ENCODE measurements at regions not wholly inside any gene's neighbourhood (a gene's known extent, or its start where the extent isn't known, plus 50 kb on each side); places are given as distances from the start of the nearest gene placed in this dataset.

DNA sequence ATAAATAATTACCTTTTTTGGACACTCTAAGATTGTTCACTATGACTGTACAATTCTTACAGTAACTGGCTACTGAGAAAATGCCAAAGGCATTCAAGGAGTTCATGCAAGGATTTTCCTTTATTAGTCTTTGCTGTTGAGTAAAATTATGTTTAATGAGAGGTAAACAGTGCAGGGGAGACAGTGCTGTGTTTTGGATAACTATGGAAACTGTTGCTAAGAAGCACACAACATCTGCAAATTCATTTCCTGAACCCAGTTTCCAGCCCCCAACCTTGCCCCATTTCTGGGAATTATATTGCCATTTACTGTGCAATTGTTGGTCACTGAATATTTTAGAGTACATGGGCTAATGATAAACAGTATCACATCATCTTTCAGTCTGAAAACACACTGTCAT, 1005.8 kb downstream of the TRHDE start:
- ATAC-seq (no peak), DNase-seq (no peak)
- intact Hi-C loops (cut with micrococcal nuclease): no loop called here

DNA sequence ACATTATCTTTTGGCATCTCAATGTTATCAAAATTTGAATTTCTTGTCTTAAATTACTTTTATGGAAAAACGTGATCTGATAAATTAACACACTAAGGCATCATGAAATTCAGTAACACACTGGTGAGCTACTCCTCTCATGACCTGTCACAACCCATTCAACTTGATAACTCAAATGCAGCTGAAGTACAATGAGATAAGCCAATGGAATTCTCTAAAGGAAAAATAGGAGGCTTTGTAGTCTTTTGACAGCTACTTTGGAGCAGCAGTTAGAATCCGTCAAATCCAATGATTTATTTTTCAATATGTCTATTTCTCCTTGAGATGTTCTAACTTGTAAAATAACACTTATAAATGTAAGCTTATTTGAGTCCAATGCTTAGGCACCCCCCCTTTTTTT, 1029.4 kb downstream of the TRHDE start:
- ATAC-seq (no peak), DNase-seq (no peak)
- intact Hi-C loops (cut with micrococcal nuclease): no loop called here

GRCh38 chr12:73307260-73307659, 1035.1 kb downstream of the TRHDE start:
- no peak for DNase-seq
- no peak for ATAC-seq
- intact Hi-C loops (cut with micrococcal nuclease): no loop called here

DNA sequence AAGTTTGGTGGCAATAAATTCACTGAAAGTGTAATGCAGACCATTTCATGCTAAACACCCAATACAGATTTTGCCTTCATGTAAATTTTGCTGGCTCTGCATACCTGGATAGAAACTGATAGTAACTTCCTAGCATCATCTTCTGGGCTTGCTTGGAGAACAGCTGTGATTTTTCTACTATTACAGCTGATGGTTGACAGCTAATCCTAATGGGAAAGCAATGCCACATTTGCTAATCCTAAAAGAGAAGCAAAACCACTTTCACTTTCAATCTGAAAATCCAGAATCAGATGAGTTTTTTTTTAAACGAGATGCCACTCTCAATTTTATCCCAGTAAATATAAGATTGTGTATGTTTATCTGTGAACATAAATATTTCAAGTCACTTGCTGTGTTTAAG, 1035.9 kb downstream of the TRHDE start:
- intact Hi-C loops (cut with micrococcal nuclease): no loop called here
- DNase-seq: no peak
- no peak for ATAC-seq

- DNase-seq (no peak), ATAC-seq (no peak)
- intact Hi-C loops (cut with micrococcal nuclease): no loop called here
These were observed 1036.6 kb downstream of the TRHDE start for GRCh38 chr12:73308747-73309146.

GRCh38 chr12:73321319-73321718, 1049.1 kb downstream of the TRHDE start:
- ATAC-seq (no peak), DNase-seq (no peak)
- intact Hi-C loops (cut with micrococcal nuclease): no loop called here

- ATAC-seq (no peak), DNase-seq (no peak)
- intact Hi-C loops (cut with micrococcal nuclease): no loop called here
These were observed 1049.6 kb downstream of the TRHDE start for GRCh38 chr12:73321776-73322175.

GRCh38 chr12:73330584-73331351, 1058.6 kb downstream of the TRHDE start:
- ATAC-seq (no peak), DNase-seq (no peak)
- intact Hi-C loops (cut with micrococcal nuclease): no loop called here

DNA sequence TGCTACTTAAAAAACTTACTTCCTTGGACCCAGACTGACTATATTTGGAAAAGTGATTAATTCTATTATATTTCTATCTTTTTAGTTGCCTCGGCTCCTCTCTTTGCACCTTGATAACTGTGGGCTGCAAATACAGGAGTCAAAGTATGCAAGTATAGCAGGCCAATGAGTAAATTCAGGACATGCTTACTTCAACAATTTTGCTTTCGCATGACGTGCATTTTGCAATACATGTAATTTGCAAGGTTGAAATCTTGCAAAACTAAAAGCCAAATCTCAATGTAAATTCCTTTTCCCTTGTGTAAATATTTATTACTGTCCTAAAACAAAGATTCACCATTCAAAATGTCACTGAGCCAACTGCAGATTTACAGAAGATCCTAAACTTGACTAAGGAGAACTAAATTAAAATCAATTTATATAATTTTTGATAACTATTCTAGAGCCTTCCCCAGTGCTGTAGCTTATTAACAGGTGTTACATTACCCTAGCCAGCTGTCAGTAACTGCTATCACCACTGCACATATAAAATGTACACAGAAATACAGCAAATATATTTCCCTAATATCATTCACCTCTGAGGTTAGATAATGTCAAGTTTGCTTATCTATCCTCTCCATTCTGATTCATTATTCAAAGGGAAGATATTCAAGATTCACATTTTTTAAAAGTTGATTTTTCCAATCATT, 1069.5 kb downstream of the TRHDE start:
- intact Hi-C loops (cut with micrococcal nuclease): no loop called here
- ATAC-seq (no peak), DNase-seq (no peak)

- DNase-seq: no peak
These were observed 1070.6 kb downstream of the TRHDE start for GRCh38 chr12:73342733-73343132.

DNA sequence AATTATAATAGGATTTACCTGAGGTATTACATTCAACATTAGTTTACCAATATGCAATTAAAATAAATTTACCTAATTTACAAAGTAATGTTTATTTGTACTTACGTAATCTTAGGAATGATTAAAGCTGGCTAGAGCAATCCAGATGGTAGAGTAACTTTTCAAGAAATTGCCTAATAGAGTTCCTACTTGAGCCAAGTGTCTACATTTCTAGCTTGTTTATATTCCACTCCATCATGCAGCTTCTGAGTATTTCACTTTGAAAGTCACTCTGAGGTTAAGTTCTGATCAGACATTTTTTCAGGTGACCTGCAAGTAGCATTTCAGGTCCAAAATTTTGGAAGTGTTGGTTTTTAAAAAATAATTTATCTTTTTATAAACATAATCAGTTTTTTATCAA, 1080.7 kb downstream of the TRHDE start:
- intact Hi-C loops (cut with micrococcal nuclease): no loop called here
- ATAC-seq: no peak
- no peak for DNase-seq

More at GRCh38 chr12:73342733-73343132, 1070.6 kb downstream of the TRHDE start:
- ATAC-seq: no peak
- intact Hi-C loops (cut with micrococcal nuclease): no loop called here

DNA sequence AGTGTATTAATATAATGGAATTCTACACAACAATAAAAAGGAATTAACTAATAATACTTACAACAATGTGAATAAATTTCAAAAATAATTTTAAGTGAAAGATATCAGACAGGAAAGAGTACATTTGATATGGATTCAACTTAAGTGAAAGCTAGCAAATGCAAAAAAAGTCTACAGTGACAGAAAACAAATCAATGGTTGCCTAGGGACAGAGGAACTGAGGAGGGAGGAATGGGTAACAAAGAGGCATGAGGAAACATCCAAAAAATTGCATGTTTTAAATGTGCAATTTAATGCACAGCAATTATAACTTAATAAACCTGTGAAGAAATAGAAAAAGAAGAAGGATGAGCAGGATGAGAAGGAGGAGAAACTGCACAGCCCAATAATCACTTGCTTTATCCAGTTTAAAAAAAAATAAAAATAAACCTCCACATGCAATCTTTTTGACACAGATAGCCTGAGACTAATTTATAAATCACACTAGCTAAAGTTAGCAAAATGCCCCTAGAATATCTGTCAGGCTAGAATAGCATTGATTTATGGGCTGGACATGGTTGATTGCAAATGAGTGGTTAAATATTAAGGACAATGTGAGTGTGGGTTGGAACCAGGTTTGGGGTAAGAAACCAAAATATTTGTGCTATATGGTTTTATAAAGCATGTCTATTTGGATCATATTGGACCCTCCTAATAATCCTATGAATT, 1089.1 kb downstream of the TRHDE start:
- intact Hi-C loops (cut with micrococcal nuclease): no loop called here
- DNase-seq (no peak), ATAC-seq (no peak)

- no peak for ATAC-seq
- intact Hi-C loops (cut with micrococcal nuclease): no loop called here
- no peak for DNase-seq
These were observed 1089.7 kb downstream of the TRHDE start for GRCh38 chr12:73361864-73362230.

- DNase-seq (no peak), ATAC-seq (no peak)
- intact Hi-C loops (cut with micrococcal nuclease): no loop called here
These were observed 1090.5 kb downstream of the TRHDE start for GRCh38 chr12:73362666-73363065.

- no peak for DNase-seq
- intact Hi-C loops (cut with micrococcal nuclease): no loop called here
- no peak for ATAC-seq
These were observed 1100.7 kb downstream of the TRHDE start for GRCh38 chr12:73372856-73373255.

DNA sequence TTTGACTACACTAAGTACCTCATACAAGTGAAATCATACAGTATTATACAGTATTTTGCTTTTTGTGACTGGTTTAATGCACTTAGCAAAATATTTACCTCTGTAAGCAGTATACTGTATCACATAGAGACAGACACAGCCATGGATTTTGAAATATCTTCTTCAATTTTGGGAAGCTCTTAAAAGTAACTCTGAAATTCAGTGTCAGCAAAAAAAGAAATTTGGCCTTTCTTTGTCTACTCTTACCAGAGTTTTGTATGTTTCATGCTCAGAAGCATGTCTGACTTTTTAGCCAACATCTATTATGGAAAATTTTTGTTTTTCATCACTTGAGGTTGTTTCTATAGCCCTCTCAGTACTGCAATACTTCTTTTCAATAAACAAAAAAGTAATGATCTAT, 1102.2 kb downstream of the TRHDE start:
- intact Hi-C loops (cut with micrococcal nuclease): no loop called here
- ATAC-seq (no peak), DNase-seq (no peak)

DNA sequence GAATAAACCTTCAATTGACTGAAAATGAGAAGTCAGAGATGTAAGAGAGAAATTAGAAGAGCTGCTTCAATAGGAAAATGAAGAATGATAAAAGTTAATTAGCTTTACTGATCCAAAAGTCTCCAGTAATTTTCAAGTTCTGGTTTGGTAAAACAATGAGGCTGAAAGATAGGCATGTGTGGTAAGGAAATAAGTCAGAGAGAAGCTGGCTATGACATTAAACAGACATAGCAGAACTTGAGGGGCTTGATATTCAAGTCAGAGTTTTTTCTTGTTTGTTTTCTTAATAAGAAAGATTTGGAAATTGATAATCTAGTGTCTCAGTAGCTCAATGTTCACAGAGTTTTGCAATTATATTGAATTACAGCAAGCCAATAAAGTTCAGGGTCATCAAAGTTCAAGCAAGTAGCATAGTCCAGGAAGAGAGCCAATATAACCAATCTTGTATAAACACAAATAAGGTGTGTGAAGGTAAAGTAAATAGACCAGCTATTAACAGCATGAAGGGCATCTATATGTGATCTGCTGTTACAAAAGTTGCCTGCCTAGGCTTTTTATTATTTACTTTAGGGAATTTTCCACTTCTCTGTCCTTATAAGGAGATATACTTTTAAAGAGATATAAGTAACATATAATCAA, 1111.5 kb downstream of the TRHDE start:
- DNase-seq (no peak), ATAC-seq (no peak)
- intact Hi-C loops (cut with micrococcal nuclease): no loop called here

- no peak for DNase-seq
- intact Hi-C loops (cut with micrococcal nuclease): no loop called here
- no peak for ATAC-seq
These were observed 1112.4 kb downstream of the TRHDE start for GRCh38 chr12:73384592-73384991.

DNA sequence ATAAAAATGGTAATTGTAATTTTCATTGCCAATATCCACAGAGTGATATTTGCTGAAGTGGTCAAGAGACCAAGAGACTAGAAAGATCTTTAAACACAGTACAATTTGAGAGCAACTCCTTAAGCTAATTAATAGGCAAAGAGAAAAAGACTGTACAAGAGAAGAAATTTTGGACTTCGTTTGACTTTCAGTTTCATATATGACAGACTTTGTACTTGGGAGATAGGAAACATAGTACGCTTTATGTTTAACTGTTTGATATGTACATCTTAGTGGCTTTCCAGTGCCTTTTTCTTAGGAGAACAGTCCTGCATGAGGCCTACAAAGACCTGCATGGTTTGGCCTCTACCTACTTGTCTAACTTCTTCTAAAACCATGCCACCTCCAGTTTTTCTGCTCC, 1118.1 kb downstream of the TRHDE start:
- ATAC-seq: no peak
- intact Hi-C loops (cut with micrococcal nuclease): no loop called here
- no peak for DNase-seq

DNA sequence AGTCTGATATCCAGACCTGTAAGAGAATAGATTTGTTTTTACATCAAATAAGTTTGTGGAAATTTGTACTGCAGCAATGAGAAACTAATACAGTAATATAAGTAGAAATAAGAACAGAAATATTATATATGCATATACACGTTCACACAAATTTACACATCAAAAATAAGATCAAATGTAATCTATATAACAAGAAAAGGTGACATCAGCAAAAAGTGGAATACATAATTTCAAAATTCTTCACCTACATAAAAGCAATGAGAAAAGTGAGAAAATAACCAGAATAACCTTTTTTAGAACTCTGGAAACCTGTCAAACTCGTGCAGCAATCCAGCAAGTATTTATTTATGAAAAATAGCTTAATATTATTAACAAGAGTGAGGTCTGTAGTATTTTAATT, 1124.6 kb upstream of the ATXN7L3B start:
- ATAC-seq: no peak
- no peak for DNase-seq
- intact Hi-C loops (cut with micrococcal nuclease): no loop called here
